H1 (cell line): ENCODE measurements at regions not wholly inside any gene's neighbourhood (a gene's known extent, or its start where the extent isn't known, plus 50 kb on each side); places are given as distances from the start of the nearest gene placed in this dataset.

Experiments used
- CREB1 ChIP-seq: IDR thresholded peaks from 2 replicates; pipeline ENCODE4 v1.6.1; 2012; ENCODE audit warnings: inconsistent platforms
- MAX ChIP-seq: IDR thresholded peaks from 2 replicates; pipeline ENCODE4 v1.6.1; 2012; ENCODE audit warnings: inconsistent platforms
- NRF1 ChIP-seq: IDR thresholded peaks from 2 replicates; pipeline ENCODE4 v1.6.1; 2011; ENCODE audit warnings: mild to moderate bottlenecking, low read depth, low read length, improper control_type of control experiment

DNA sequence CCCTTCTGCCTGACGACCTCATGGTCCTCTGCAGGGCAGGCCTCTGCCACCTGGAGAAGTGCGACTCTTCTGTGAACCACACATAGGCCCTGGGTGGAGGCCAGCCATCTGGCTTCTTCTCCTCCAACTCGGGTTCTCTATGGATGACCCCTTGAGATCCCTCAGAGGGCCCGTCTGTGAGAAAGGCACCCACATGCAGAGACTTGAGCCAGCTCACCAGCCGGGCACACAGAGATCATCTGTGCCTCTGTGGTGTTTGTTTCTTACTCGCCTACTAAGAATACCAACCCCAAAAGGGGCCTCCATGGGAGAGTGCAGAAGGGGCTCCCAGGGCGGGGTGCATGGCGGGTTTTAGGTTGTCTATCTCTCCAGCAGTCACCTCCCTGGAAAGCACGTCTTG, 176.5 kb upstream of the SALL3 start (continued):
- TF ChIP-seq NRF1 (no peak), CREB1 (no peak), MAX (no peak)
